Hindlimb muscle (tissue), 1 donor: ENCODE measurements at regions not wholly inside any gene's neighbourhood (a gene's known extent, or its start where the extent isn't known, plus 50 kb on each side); places are given as distances from the start of the nearest gene placed in this dataset.
"Not testable (repeated sequence)": the region's sequence is repeated elsewhere in the genome, so short reads cannot be mapped to it uniquely, and the experiment has no call there.

Experiments
- DNase-seq: peaks from one replicate; pipeline ENCODE4 v3.0.0-alpha.2; 2013

DNA sequence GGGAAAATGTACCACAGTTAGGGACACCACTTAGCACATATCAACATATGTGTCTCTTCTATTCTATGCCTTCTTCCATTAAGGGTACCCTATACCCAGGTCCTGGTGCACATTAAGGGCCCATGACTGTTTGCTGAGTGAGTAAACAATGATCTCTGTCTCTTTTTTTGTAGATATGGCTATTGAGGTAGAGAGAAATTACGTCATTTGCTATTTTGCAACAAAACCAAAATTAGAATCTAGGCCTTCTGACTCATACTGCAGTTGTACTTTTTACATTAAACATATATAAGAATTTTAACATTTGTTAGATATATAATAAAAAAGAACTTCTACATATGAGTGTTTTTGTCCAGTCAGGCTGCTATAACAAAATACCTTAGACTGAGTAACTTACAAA lies 683.2 kb upstream of the LRRN3 start:
- no peak for DNase-seq

DNA sequence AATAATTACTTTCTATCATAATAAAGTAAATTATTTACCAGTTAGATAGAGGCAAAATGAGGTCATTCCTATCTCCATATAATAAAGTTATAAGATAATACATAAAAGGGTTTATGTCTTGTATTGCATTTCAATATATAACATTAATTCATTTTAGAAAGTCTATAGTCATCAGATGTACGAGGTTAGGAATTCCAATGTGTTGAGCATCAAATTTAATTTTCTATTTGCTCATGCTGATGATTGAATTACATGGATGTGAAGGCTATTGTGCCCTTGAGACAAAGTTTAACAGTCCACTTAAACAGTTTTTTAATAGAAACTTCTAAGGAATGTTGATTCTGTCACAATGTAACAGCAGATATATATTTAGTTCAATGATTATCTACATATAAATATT lies 678.3 kb upstream of the LRRN3 start:
- no peak for DNase-seq

DNA sequence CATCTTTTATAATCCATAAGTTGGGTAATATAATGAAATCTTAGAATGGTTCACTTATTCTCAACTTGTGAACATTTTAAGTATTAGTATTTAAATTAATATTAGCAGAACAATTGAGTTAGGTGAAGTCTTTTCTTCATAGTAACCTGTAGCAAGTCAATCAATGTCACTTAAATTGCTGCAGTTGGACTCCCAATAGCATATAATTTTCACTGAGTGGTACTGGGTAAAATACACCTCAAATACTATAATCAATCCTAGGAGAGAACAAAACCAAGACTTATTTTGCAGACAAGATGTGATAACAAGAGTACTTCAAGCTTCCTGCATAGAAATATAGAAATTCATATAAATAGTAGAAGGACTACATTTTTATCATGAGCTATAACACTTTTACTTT lies 677.9 kb upstream of the LRRN3 start:
- DNase-seq = no peak

DNA sequence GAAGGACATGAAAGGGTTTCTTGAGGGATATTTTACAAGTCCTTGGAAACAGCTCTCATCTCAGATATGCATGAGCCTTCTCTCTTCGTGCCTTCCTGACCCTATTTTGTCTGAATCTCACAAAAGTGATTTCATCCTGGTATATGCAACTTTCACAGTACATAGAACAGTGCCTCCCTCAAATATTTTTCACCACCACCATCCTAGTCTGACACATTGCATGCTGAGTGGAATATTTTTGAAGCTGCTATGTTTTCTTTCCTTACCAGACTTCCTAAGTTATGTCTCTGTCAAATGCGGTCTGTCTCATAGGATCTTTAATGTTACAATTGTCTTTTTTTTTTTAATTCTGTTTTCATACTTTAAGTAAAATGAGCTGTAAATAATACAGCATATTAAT lies 673.3 kb upstream of the LRRN3 start:
- DNase-seq = no peak

DNA sequence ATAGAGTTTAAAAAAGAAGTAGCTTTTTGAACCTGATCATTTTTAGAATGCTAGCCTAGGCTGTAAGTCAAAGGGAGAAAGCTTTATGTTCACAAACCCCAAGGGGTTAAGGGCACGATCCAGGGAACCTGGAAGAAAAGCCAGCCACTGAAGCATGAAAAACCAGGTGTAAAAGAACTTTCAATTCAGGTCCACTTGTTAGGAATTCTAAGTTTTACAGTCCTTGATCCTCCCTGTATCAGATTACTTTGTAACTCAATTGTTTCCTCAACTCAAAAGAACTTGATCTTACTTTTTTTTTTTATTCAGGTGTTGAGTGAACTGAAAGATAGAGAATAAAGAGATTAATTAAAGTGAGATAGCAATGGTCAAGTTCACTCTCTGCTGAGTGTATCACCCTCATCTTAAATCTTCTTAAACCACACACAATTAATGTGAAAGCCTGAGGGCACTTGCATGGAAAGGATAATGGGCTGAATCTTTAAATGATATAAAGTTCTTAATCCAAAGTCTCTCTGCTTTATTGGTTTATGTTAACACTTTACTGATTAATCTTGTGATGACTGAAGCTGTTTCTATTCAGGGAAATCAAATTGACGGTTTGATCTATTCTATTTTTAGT lies 672.2 kb upstream of the LRRN3 start:
- no peak for DNase-seq

- DNase-seq = no peak
These were observed 670.1 kb upstream of the LRRN3 start for GRCh38 chr7:110420788-110421187.

DNA sequence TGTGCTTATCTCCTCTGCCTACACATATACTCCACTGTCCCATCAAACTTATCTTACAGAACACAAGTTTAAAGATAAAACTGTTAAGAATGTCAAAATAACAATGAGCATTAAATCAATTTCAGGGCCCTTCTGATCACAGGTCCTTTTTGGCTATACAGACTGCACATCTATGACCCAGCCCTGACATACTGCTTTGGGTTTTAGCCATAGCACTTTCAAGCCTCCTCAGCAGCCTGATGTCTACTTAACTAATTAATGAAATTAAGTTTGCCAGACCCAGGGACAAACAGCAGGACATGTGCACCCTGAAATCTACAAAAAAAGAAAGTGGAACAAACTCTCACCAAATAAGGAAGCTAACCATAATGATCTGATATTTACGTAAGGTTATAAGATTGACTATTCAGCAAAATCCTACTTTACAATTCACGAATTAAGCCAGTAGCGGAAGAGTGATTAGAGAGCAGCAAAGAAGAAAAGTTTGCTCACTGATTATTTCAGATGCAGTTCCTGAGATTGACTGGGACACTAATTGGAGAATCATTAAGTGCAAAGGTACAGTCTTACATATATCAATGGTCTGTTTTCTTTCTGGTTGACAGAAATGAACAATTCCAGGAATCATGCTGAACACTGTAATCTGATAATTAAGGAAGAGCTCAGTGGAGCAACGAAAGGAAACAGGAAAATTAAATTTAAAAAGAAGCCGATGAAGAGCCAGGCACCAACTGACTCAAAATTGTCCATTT lies 669.3 kb upstream of the LRRN3 start:
- DNase-seq = no peak

GRCh38 chr7:110432061-110432553 lies 658.8 kb upstream of the LRRN3 start:
- DNase-seq = no peak

DNA sequence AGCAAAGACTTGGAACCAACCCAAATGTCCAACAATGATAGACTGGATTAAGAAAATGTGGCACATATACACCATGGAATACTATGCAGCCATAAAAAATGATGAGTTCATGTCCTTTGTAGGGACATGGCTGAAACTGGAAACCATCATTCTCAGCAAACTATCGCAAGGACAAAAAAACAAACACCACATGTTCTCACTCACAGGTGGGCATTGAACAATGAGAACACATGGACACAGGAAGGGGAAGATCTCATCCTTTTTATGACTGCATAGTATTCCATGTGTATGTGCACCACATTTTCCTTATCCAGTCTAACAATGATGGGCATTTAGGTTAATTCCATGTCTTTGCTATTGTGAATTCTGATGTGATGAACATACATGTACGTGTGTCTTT lies 652.0 kb upstream of the LRRN3 start:
- not testable (repeated sequence) for DNase-seq

GRCh38 chr7:110442381-110442837 lies 648.5 kb upstream of the LRRN3 start:
- no peak for DNase-seq

GRCh38 chr7:110446658-110447057 lies 644.3 kb upstream of the LRRN3 start:
- no peak for DNase-seq

- no peak for DNase-seq
These were observed 642.0 kb upstream of the LRRN3 start for GRCh38 chr7:110448918-110449317.

DNA sequence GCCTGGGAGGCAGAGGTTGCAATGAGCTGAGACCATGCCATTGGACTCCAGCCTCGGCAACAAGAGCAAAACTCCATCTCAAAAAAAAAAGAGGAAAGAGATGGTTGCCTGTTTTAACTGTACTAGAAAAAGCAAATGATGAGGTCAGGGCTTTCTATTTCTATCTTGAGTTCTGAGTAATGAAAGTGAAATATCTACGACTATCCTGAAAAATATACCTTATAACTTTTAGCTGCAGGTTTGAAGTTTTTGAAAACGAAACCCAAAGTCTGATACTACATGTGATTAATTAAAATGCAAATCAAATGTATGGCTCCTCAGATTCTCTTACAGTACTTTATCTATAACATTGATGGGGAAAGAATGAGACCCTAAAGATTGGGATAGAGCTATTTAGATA lies 636.2 kb upstream of the LRRN3 start:
- DNase-seq = no peak

- no peak for DNase-seq
These were observed 629.3 kb upstream of the LRRN3 start for GRCh38 chr7:110461621-110462020.

- DNase-seq = no peak
These were observed 620.5 kb upstream of the LRRN3 start for GRCh38 chr7:110470420-110470819.

GRCh38 chr7:110472419-110472818 lies 618.5 kb upstream of the LRRN3 start:
- not testable (repeated sequence) for DNase-seq

DNA sequence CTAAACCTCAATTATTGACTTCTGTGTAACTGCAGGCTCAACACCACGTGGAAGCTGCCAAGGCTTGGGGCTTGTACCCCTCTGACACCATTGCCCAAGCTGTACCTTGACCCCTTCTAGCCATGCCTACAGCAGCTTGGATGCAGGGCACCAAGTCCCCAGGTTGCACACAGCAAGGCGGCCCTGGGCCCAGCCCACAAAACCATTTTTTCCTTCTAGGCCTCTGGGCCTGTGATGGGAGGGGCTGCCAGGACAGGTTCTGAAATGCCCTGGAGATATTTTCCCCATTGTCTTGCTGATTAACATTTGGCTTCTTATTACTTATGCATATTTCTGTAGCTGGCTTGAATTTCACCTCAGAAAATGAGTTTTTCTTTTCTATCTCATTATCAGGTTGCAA lies 610.0 kb upstream of the LRRN3 start:
- no peak for DNase-seq

DNA sequence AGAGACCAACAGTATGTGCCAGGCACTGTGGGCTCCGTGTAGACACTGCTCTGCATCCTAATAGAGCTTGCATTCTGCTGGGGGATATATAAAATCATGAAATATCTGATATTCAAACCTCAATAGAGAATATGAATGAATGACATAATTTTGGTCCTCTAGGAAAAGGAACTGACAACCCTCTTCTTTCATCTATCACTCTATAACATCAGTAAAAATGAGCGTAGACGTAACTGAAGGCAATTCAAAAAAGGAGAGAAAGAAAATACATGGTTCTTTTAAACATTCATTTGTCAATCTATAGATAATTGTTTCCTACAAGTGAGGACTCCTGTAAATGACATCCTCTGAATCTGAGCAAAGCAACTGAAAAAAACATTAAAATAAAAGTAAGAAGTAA lies 607.4 kb upstream of the LRRN3 start:
- DNase-seq = no peak

DNA sequence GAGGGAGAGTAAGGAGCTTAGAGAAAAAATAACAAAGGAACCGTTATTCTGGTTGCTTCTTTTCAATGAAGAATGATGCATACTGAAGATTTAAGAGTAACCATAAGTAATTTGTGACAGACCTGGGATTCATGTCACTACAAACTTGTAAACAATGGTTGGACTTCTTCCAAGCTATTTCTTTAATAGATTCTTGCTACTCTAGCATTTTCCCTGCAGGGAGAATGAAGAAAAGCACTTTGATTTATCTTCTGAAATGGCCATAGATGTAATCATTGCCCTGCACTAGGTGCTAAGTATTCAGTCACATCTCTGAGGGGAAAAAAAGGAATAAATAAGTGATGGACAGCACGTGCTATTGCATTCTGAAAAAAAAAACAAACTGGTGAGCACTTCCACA lies 606.6 kb upstream of the LRRN3 start:
- DNase-seq = no peak

DNA sequence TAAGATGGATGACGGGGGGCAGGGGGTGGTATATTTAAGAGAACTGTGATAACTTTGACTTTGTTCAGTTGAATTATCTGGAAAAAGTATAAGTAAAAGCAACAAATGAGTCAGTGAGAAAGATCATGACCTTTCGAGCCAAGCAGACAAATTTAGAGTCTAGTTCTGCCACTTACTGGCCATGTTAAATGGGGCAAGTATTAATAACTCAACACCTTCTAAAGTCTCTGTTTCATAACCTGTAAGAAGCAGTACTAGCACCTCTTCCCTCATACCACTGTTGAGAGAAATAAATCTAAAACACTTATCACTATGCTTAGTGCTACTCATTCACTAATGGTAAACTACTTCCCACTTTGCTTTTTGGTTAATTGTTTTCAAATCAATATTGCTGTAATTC lies 604.4 kb upstream of the LRRN3 start:
- DNase-seq = no peak

GRCh38 chr7:110502888-110503465 lies 588.0 kb upstream of the LRRN3 start:
- no peak for DNase-seq

- DNase-seq = no peak
These were observed 583.6 kb upstream of the LRRN3 start for GRCh38 chr7:110507369-110507768.

GRCh38 chr7:110507832-110508231 lies 583.1 kb upstream of the LRRN3 start:
- DNase-seq = no peak

DNA sequence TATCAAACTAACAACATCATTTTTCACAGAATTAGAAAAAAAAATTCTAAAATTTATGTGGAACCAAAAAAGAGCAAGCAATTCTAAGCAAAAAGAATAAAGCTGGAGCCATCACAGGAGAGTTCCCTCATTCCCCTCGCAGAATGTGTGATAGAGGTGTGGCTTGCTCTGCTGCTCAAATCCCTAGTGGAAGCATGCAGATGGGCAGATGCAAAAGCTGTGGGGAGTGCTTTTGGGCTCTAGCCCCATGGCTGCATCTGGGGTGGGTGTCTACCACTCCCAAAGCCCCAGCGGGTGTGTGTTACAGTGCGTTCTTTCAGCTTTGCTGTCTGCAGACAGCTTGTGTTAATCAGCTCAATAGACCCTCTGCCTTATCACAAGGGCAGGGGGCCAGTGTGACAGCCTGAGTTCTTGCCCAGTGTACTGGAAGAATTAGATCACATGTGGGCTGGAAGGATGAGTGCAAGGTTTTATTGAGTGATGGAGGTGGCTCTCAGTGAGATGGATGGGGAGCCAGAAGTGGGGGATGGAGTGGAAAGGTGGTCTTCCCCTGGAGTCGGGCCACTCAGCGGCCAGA lies 575.9 kb upstream of the LRRN3 start:
- not testable (repeated sequence) for DNase-seq
